Astrocyte (in vitro differentiated cells and primary cell): ENCODE measurements at regions not wholly inside any gene's neighbourhood (a gene's known extent, or its start where the extent isn't known, plus 50 kb on each side); places are given as distances from the start of the nearest gene placed in this dataset.

ENCODE experiments used
- DNase-seq: peaks from one replicate; pipeline ENCODE4 v3.0.0-alpha.2; 2010; ENCODE audit warnings: low read depth
- FAIRE-seq: peaks from 2 replicates; lab custom pipeline; 2011; peaks lifted over from hg19 to GRCh38; lab: Jason Lieb, UNC
- H2AFZ ChIP-seq: 2 replicates; pipeline ENCODE4 v1.6.0; 2012; ENCODE audit warnings: low read depth, low read length, inconsistent platforms
- H3K27ac ChIP-seq: 2 replicates; pipeline ENCODE4 v1.5.1; 2011; ENCODE audit warnings: low read depth, low read length, inconsistent platforms
- H3K27me3 ChIP-seq: 2 replicates; pipeline ENCODE4 v1.6.0; 2011; ENCODE audit warnings: low read length, inconsistent platforms; ENCODE audit not compliant: insufficient read depth
- H3K36me3 ChIP-seq: 2 replicates; pipeline ENCODE4 v1.5.1; 2011; ENCODE audit warnings: low read length, inconsistent platforms; ENCODE audit not compliant: insufficient read depth
- H3K4me1 ChIP-seq: 2 replicates; pipeline ENCODE4 v1.5.1; 2011; ENCODE audit warnings: low read length, inconsistent platforms; ENCODE audit not compliant: insufficient read depth
- H3K4me2 ChIP-seq: 2 replicates; pipeline ENCODE4 v1.6.0; 2012; ENCODE audit warnings: low read length, inconsistent platforms
- H3K4me3 ChIP-seq: 2 replicates; pipeline ENCODE4 v1.5.1; 2011; ENCODE audit warnings: low read depth, mild to moderate bottlenecking, low read length, inconsistent platforms; ENCODE audit not compliant: insufficient read depth
- H3K79me2 ChIP-seq: 2 replicates; pipeline ENCODE4 v1.6.0; 2012; ENCODE audit warnings: mild to moderate bottlenecking, low read length, inconsistent platforms; ENCODE audit not compliant: insufficient read depth
- H3K9ac ChIP-seq: 2 replicates; pipeline ENCODE4 v1.6.0; 2012; ENCODE audit warnings: mild to moderate bottlenecking, low read length, inconsistent platforms
- H3K9me3 ChIP-seq: 2 replicates; pipeline ENCODE4 v1.5.1; 2012; ENCODE audit warnings: low read depth, mild to moderate bottlenecking, low read length, inconsistent platforms; ENCODE audit not compliant: insufficient read depth
- H4K20me1 ChIP-seq: 2 replicates; pipeline ENCODE4 v1.6.0; 2012; ENCODE audit warnings: low read length, inconsistent platforms; ENCODE audit not compliant: insufficient read depth
- H3K27ac Mint-ChIP-seq: one replicate; pipeline ENCODE4 v1.8.0; 2021; ENCODE audit warnings: mild to moderate bottlenecking, mixed read lengths; ENCODE audit not compliant: unreplicated experiment
- H3K27me3 Mint-ChIP-seq: one replicate; pipeline ENCODE4 v1.8.0; 2021; ENCODE audit warnings: low read depth, mixed read lengths; ENCODE audit not compliant: unreplicated experiment
- H3K36me3 Mint-ChIP-seq: one replicate; pipeline ENCODE4 v1.8.0; 2021; ENCODE audit warnings: low read depth, mixed read lengths; ENCODE audit not compliant: unreplicated experiment
- H3K4me1 Mint-ChIP-seq: one replicate; pipeline ENCODE4 v1.8.0; 2021; ENCODE audit warnings: low read depth, mixed read lengths; ENCODE audit not compliant: unreplicated experiment
- H3K4me3 Mint-ChIP-seq: one replicate; pipeline ENCODE4 v1.8.0; 2021; ENCODE audit warnings: mild to moderate bottlenecking, moderate library complexity, mixed read lengths; ENCODE audit not compliant: unreplicated experiment
- H3K9me3 Mint-ChIP-seq: one replicate; pipeline ENCODE4 v1.8.0; 2021; ENCODE audit warnings: mild to moderate bottlenecking, mixed read lengths; ENCODE audit not compliant: unreplicated experiment
- EZH2 ChIP-seq: IDR thresholded peaks from 2 replicates; pipeline ENCODE4 v1.6.1; 2012; ENCODE audit warnings: mild to moderate bottlenecking, low read length, inconsistent platforms; ENCODE audit not compliant: insufficient read depth
- TF ChIP-seq, protein P1 (sequence below): IDR thresholded peaks from 2 replicates; pipeline ENCODE4 v1.5.1; 2011; ENCODE audit warnings: low read depth, mild to moderate bottlenecking, inconsistent platforms, low read length, moderate library complexity; ENCODE audit not compliant: insufficient read depth

DNA sequence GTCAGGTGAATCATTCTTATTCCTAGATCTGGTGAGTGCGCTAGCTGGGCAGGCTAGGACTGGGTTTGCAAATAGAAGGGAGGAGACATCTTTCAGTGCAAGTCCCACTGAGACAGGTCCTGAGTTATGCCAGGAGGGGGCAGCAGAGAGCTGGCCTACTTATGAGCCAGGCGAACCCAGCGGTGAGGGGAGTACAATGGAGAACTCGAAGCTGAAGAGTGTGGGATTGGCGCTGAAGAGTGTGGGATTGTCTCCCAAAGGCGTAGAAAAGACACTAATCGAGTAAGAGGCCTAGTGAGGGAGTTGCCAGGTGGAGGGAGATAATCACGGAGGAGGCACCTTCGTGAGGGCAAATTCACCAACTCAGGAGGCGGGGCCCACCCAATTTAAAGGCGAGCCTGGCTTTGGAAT, 91.7 kb upstream of the CXorf66 start:
- H3K27me3 Mint-ChIP-seq, result peaks cover 3% of the 10 kb centered on the region
- no peaks in the 10 kb centered on the region for H3K4me1 Mint-ChIP-seq
- H3K4me2 ChIP-seq, result peak overlapping the region; percentile 55
- TF ChIP-seq, protein P1, sequence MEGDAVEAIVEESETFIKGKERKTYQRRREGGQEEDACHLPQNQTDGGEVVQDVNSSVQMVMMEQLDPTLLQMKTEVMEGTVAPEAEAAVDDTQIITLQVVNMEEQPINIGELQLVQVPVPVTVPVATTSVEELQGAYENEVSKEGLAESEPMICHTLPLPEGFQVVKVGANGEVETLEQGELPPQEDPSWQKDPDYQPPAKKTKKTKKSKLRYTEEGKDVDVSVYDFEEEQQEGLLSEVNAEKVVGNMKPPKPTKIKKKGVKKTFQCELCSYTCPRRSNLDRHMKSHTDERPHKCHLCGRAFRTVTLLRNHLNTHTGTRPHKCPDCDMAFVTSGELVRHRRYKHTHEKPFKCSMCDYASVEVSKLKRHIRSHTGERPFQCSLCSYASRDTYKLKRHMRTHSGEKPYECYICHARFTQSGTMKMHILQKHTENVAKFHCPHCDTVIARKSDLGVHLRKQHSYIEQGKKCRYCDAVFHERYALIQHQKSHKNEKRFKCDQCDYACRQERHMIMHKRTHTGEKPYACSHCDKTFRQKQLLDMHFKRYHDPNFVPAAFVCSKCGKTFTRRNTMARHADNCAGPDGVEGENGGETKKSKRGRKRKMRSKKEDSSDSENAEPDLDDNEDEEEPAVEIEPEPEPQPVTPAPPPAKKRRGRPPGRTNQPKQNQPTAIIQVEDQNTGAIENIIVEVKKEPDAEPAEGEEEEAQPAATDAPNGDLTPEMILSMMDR, result peak; percentile 52
- no peak for TF ChIP-seq EZH2
- H3K27ac ChIP-seq, result no peak overlapping the region
- H3K9ac ChIP-seq, result no peak overlapping the region
- H3K36me3 Mint-ChIP-seq, result no peaks in the 10 kb centered on the region
- DNase-seq (peak; percentile 35), FAIRE-seq (peak; percentile 95)
- H3K4me3 Mint-ChIP-seq, result no peak overlapping the region
- H3K9me3 Mint-ChIP-seq, result no peaks in the 10 kb centered on the region
- no peaks in the 10 kb centered on the region for H3K36me3 ChIP-seq
- no peaks in the 10 kb centered on the region for H4K20me1 ChIP-seq
- H3K27ac Mint-ChIP-seq, result no peak overlapping the region
- no peaks in the 10 kb centered on the region for H3K4me1 ChIP-seq
- no peaks in the 10 kb centered on the region for H3K9me3 ChIP-seq
- no peaks in the 10 kb centered on the region for H3K79me2 ChIP-seq
- no peaks in the 10 kb centered on the region for H3K27me3 ChIP-seq
- no peak overlapping the region for H2AFZ ChIP-seq
- no peak overlapping the region for H3K4me3 ChIP-seq

DNA sequence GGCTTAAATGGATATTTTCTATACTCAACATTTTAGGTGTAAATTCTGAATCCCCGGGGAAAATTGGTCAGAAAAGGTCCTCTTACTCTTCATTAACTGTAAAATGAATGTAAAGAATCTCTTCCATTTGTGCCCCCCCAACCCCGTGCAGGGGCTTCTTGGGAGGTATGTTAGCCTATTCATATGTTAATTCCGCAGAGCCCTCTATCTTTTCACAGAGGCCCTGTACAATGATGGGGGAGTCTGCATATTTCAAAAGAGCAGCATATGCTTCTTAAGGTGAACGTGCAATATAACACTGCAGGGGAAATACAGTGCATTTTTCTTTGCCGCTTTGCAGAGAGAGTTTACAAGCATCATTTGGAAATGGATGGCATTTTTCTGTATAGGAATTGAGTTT, 88.5 kb upstream of the CXorf66 start:
- H3K27ac Mint-ChIP-seq, result no peak overlapping the region
- H3K4me1 ChIP-seq, result no peaks in the 10 kb centered on the region
- no peak overlapping the region for H3K9ac ChIP-seq
- H3K27me3 Mint-ChIP-seq, result peaks cover 3% of the 10 kb centered on the region
- H3K79me2 ChIP-seq, result no peaks in the 10 kb centered on the region
- DNase-seq (no peak), FAIRE-seq (no peak)
- H3K4me3 Mint-ChIP-seq, result no peak overlapping the region
- no peak overlapping the region for H3K27ac ChIP-seq
- no peak for TF ChIP-seq EZH2
- no peaks in the 10 kb centered on the region for H3K9me3 Mint-ChIP-seq
- H3K9me3 ChIP-seq, result no peaks in the 10 kb centered on the region
- H3K36me3 Mint-ChIP-seq, result no peaks in the 10 kb centered on the region
- H4K20me1 ChIP-seq, result no peaks in the 10 kb centered on the region
- H3K4me1 Mint-ChIP-seq, result no peaks in the 10 kb centered on the region
- no peaks in the 10 kb centered on the region for H3K27me3 ChIP-seq
- no peak overlapping the region for H2AFZ ChIP-seq
- no peaks in the 10 kb centered on the region for H3K36me3 ChIP-seq
- no peak overlapping the region for H3K4me2 ChIP-seq
- no peak overlapping the region for H3K4me3 ChIP-seq

DNA sequence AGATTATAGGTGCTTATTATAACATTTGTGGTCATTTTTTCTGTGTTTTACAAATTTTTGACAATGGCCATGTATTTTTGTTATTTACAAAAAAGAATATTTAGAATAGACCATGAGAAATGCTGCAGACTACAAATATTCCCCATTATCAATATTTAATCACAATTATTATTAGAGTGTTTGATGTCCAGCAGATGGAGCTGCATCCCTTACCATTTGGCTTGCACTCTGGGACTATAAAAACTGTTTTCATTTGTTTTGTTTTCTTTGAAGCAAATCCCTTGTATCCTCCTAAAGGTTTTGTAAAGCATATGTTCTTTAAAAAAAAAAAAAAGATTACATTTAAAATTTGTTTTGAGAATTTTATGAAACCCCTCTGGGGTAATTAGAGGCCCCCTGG, 85.6 kb upstream of the CXorf66 start:
- Histone ChIP-seq H3K4me3 (no peak overlapping the region), H3K9ac (no peak overlapping the region), H3K79me2 (no peaks in the 10 kb centered on the region), H3K4me1 (no peaks in the 10 kb centered on the region), H3K36me3 (no peaks in the 10 kb centered on the region), H3K27ac (no peak overlapping the region), H2AFZ (no peak overlapping the region), H3K27me3 (no peaks in the 10 kb centered on the region), H3K9me3 (no peaks in the 10 kb centered on the region), H4K20me1 (no peaks in the 10 kb centered on the region), H3K4me2 (no peak overlapping the region)
- no peaks in the 10 kb centered on the region for H3K36me3 Mint-ChIP-seq
- H3K9me3 Mint-ChIP-seq, result no peaks in the 10 kb centered on the region
- H3K4me1 Mint-ChIP-seq, result no peaks in the 10 kb centered on the region
- TF ChIP-seq, protein P1, result peak; percentile 45
- no peak for TF ChIP-seq EZH2
- DNase-seq, result no peak
- H3K27me3 Mint-ChIP-seq, result peaks cover 3% of the 10 kb centered on the region
- H3K27ac Mint-ChIP-seq, result no peak overlapping the region
- H3K4me3 Mint-ChIP-seq, result no peak overlapping the region
- FAIRE-seq, result peak; percentile 76
